IPS-15b (cell line): ENCODE measurements at regions not wholly inside any gene's neighbourhood (a gene's known extent, or its start where the extent isn't known, plus 50 kb on each side); places are given as distances from the start of the nearest gene placed in this dataset.

ENCODE experiments used
- H3K27me3 ChIP-seq: one replicate; pipeline ENCODE4 v1.6.1; 2013; ENCODE audit warnings: low read length; ENCODE audit not compliant: control insufficient read depth, insufficient read depth
- H3K36me3 ChIP-seq: one replicate; pipeline ENCODE4 v1.6.1; 2013; ENCODE audit warnings: low read length; ENCODE audit not compliant: control insufficient read depth, insufficient read depth
- H3K4me1 ChIP-seq: one replicate; pipeline ENCODE4 v1.6.1; 2013; ENCODE audit warnings: mild to moderate bottlenecking, low read length; ENCODE audit not compliant: control insufficient read depth, insufficient read depth
- H3K4me3 ChIP-seq: one replicate; pipeline ENCODE4 v1.5.1; 2013; ENCODE audit warnings: low read depth, low read length
- H3K9ac ChIP-seq: one replicate; pipeline ENCODE4 v1.6.1; 2013; ENCODE audit warnings: low read depth, mild to moderate bottlenecking, low read length
- H3K9me3 ChIP-seq: one replicate; pipeline ENCODE4 v1.6.1; 2013; ENCODE audit warnings: mild to moderate bottlenecking, low read length; ENCODE audit not compliant: control insufficient read depth, insufficient read depth

DNA sequence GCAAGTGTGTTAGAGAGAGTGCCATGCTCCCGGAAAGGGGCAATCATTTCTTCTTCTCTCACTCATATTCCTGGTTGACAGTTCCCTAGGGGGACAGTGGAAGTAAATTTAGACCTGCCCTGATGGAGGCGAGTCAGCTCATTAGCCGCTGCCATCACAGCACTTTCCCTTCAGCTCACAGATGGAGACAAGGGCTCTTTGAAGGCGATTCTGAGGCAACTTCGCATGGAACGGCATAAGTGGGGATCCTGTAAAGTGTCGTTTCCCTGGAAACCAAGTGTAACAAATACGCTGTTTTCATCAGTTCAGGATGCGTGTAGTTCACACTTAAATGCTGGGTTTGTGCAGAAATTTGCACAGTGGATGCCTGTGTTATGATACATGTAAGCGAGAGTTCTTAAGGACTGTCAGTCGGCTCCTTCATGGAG lies 114.5 kb upstream of the TMPRSS15 start:
- Histone ChIP-seq H3K9ac (no peak overlapping the region), H3K27me3 (no peaks in the 10 kb centered on the region), H3K4me3 (no peak overlapping the region), H3K36me3 (no peaks in the 10 kb centered on the region), H3K4me1 (no peaks in the 10 kb centered on the region), H3K9me3 (no peaks in the 10 kb centered on the region)

DNA sequence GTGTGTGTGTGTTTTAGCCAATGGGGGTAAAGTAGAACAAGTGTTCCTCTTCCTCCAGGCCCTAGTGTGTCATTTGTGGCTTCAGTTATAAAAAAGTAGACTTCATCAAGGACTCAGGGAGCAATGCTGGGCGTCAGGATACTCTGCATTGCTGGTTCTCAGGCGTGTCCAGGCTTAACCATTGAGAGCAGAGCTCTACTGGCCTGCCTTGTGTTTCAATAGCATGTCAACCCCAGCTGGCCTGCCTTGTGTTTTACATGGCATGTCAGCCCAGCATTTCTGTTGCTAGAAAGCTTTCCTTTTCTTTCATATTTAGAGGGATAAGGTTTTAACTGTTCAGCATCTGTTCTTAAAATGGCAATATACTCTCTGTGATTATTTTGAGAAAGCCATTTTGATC lies 117.6 kb upstream of the TMPRSS15 start:
- Histone ChIP-seq H3K9ac (no peak overlapping the region), H3K36me3 (no peaks in the 10 kb centered on the region), H3K9me3 (no peaks in the 10 kb centered on the region), H3K27me3 (no peaks in the 10 kb centered on the region), H3K4me3 (no peak overlapping the region), H3K4me1 (no peaks in the 10 kb centered on the region)

DNA sequence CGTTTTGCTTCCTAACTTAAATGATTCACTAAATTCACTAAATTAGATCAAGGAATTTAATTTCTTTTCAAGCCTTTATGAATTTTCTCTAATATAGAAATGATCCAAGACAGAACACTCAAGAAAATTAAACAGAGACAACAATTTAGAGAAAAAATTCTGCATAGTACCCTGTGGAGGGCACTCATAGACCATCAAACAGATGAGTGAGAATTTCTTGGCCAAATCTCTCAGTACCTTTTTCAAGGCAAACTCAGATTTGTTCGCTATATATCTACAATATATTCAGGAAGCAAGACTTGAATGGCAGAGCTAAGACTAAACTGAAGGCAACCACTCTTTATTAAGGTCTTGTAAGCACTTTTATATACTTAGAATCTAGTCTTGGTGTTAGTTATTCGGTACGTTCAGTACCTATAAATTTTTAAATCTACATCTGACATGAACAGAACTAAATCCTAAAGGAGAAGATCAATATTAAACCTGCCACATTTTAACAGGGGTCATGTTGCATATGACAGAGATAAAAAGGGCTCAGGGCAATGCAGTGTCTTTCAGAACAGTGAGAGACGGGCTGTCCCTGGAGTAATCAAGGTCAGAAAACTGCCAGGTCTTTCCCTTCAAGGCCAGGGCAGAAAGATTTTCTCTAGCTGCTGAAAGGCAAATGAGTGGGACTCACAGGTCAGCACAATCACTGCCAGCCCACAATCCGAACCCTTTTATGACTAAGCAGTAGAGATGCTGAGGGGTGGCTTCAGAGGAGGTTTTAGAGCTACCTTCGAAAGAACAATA lies 118.8 kb upstream of the TMPRSS15 start:
- H3K4me3 ChIP-seq = no peak overlapping the region
- no peaks in the 10 kb centered on the region for H3K36me3 ChIP-seq
- H3K9ac ChIP-seq = no peak overlapping the region
- H3K9me3 ChIP-seq = no peaks in the 10 kb centered on the region
- H3K4me1 ChIP-seq = no peaks in the 10 kb centered on the region
- H3K27me3 ChIP-seq = no peaks in the 10 kb centered on the region

DNA sequence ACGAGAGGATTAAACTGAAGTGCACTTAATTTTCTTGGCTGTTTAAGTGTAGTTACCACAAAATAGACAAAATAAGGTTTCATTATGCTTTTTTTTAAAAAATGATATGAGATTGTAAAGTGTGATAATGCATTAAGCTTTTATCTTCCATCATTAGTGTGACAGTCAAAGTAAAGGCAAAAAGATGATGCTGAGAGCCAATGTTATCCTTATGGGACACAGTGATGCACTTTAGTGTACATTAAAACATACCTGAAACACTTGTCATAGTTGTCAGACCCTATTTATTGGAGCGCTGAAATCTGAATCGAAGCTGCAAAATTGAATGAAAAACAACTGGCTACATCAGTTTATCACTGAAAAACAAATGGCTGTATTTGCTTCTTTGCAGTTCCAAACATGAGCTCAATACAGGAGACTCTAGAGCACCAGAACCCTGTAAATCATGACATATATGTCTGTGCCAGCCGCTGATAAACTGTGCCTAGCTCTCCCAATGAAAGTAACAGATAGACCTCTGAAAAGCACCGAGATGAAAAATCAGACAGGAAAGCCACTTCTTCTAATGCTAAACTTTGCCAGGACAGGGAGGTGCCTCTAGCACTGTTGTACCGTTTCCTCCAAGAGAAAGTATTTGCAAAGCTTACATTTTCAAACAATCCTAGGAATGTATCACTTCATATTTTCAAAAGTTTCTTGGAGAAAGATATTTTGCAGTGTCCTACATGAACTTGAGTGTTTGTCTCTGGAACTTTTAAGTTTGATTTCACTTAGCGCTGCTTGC lies 120.7 kb upstream of the TMPRSS15 start:
- no peaks in the 10 kb centered on the region for H3K9me3 ChIP-seq
- H3K4me3 ChIP-seq = no peak overlapping the region
- no peak overlapping the region for H3K9ac ChIP-seq
- no peaks in the 10 kb centered on the region for H3K4me1 ChIP-seq
- H3K36me3 ChIP-seq = no peaks in the 10 kb centered on the region
- H3K27me3 ChIP-seq = no peaks in the 10 kb centered on the region

DNA sequence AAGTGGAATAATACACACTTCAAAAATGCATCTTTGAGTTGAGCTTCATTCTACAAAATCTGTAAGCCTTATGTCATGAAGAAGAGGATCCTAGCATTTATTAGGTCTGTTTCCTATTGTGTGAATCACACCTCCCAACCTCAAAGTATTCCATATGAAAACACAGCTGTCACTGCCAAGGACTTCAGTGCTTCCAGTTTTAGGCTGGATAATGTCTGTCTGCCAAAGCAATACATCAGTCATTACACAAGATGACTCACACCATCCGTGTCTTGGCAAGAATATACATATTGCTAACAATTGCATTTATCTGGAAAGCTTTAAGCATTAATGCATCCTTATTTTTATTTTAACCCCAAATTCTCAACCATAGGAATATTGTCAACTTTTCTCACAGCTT lies 125.7 kb upstream of the TMPRSS15 start:
- Histone ChIP-seq H3K36me3 (no peaks in the 10 kb centered on the region), H3K9me3 (no peaks in the 10 kb centered on the region), H3K4me3 (no peak overlapping the region), H3K4me1 (no peaks in the 10 kb centered on the region), H3K9ac (no peak overlapping the region), H3K27me3 (no peaks in the 10 kb centered on the region)

DNA sequence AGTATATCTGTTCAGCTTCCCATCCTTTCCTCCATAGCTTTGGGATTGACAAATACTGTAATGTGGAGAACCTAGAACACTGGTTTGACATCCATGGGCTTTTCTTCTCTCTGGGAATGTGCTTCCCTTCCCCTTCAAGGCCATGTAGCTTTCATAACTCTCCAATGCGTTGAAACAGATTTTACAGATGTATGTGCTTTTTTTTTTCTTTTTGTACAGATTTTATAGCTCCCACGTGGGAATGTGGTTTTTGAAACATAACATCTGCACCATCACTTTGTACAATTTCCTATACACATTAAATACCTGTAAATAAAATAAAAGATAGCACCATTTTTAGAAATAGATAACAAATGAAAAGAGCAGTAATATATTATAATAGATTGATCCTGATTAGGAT lies 138.5 kb upstream of the TMPRSS15 start:
- H3K36me3 ChIP-seq = no peaks in the 10 kb centered on the region
- H3K27me3 ChIP-seq = no peaks in the 10 kb centered on the region
- no peak overlapping the region for H3K4me3 ChIP-seq
- no peaks in the 10 kb centered on the region for H3K9me3 ChIP-seq
- no peaks in the 10 kb centered on the region for H3K4me1 ChIP-seq
- no peak overlapping the region for H3K9ac ChIP-seq

DNA sequence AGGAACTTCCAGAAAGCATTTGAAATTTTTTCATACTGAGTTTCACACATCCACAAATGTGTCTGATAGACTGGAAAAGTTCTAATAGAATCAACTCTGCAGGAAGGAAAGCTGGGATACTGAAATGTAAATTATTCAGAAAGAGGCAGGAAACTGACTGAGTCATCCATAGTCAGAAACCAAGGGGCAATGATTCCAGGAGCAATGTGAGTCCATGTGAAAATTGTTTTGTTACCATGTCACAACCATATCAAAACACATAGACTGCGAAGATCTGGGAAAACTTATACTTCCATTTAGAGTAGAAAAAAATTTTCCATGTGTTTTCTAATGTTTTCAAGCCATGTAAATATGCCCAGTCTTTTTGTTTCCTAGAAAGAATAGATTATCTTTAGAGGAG lies 142.3 kb upstream of the TMPRSS15 start:
- Histone ChIP-seq H3K4me1 (peaks cover 2% of the 10 kb centered on the region), H3K27me3 (no peaks in the 10 kb centered on the region), H3K4me3 (no peak overlapping the region), H3K36me3 (no peaks in the 10 kb centered on the region), H3K9ac (no peak overlapping the region), H3K9me3 (no peaks in the 10 kb centered on the region)

DNA sequence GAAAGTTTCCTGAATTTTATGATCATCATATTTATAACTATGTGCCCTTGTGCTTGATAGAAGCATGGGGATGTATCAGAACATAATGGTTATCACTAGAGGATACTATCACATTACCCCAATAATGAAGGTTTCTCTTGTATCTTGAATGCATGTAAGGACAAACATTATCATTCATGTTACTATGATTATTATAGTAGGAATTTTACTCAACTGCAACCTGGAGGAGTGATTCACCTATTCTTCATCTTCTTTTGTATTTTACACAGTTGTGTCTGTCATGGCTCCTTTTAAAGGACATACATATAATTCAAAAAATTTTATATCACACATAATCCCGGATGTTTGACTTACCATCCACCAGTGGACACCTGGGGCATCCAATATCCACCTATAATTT lies 143.8 kb upstream of the TMPRSS15 start:
- no peak overlapping the region for H3K4me3 ChIP-seq
- no peak overlapping the region for H3K9ac ChIP-seq
- H3K27me3 ChIP-seq = no peaks in the 10 kb centered on the region
- H3K36me3 ChIP-seq = no peaks in the 10 kb centered on the region
- peaks cover 2% of the 10 kb centered on the region for H3K4me1 ChIP-seq
- no peaks in the 10 kb centered on the region for H3K9me3 ChIP-seq

DNA sequence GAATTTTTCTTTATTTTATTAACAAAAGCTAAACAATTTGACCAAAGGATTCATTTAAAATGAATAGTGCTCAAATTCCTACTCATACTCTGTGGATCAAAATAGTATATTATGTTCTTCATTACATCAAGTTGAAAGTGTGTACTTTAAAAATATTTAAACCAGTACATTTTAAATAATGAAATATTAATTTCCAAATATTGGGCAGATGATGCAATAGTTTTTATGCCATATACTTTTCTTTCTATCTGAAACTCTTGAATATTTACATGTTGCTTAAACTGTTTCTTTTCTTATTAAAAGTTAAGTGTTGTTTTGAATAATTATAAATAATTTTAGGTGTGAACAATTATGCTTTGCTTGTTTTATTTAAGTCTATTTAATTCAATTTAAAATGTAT lies 144.7 kb upstream of the TMPRSS15 start:
- Histone ChIP-seq H3K36me3 (no peaks in the 10 kb centered on the region), H3K4me1 (peaks cover 2% of the 10 kb centered on the region), H3K4me3 (no peak overlapping the region), H3K27me3 (no peaks in the 10 kb centered on the region), H3K9me3 (no peaks in the 10 kb centered on the region), H3K9ac (no peak overlapping the region)

DNA sequence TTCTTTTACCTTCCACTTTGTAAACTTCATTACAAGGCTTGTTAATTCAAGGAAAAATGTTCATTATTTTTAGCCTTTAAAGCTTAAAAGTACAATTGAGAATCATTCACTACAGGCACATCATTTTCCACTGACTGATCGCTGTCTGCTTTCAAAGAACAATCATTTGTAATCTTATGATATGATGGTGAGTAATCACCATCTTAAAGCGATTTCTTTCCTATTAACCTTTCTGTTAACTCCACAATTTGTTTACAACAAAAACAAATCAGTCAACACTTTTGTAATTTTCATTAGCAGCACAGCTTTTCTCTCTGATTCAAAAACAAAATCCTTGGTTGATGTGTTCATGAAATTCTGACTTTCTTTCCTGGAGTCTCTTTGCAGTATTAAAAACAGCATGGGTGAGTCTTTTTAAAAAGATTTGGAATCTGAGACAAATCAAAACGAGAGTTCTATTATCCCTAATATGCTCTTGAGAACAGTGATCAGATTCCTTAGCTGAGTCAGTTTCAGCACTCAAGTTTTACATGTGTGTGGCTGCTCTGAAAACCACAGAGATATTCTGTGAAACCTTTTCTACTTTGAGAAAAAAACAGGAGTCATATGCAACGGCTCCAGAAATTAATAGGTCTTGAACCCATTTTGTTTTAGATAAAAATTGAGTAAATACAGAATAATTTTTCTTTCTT lies 145.8 kb upstream of the TMPRSS15 start:
- no peaks in the 10 kb centered on the region for H3K9me3 ChIP-seq
- no peak overlapping the region for H3K9ac ChIP-seq
- H3K36me3 ChIP-seq = no peaks in the 10 kb centered on the region
- H3K27me3 ChIP-seq = no peaks in the 10 kb centered on the region
- no peak overlapping the region for H3K4me3 ChIP-seq
- peaks cover 2% of the 10 kb centered on the region for H3K4me1 ChIP-seq

DNA sequence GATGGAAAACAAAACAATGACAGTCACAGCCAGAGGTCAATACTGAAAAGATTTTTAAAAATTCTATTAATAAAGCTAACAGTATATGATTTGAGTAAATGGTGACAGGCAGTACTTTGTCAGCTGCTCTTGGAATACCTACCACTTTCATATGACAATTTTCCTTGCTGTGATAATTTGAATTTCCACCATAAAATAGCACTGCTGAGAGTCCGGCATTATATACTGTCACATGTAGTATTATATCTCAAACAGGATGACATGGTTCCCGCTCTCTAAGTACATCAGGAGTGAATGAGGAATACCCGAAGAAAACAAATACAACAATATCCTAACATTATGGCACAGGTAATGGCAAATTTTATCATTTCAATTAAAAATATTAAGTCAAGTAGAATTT lies 146.8 kb upstream of the TMPRSS15 start:
- Histone ChIP-seq H3K9ac (no peak overlapping the region), H3K4me1 (peaks cover 2% of the 10 kb centered on the region), H3K4me3 (no peak overlapping the region), H3K9me3 (no peaks in the 10 kb centered on the region), H3K36me3 (no peaks in the 10 kb centered on the region), H3K27me3 (no peaks in the 10 kb centered on the region)
